ENCODE measurements at regions not wholly inside any gene's neighbourhood (a gene's known extent, or its start where the extent isn't known, plus 50 kb on each side); places are given as distances from the start of the nearest gene placed in this dataset.

GRCh38 chr14:29098656-29099055 lies 332.1 kb downstream of the FOXG1 start:
- Histone ChIP-seq H3K27ac (ENCODE audit: low read depth in 1 of 2, low read length in 1 of 2) (no peak overlapping the region), H3K4me3 (ENCODE audit: low read length in 2 of 2) (no peak overlapping the region), H3K36me3 (ENCODE audit: control insufficient read depth in 2 of 2, insufficient read depth in 2 of 2, low read length in 1 of 2) (no peaks in the 10 kb centered on the region), H3K9me3 (ENCODE audit: control insufficient read depth in 2 of 2, insufficient read depth in 1 of 2, low read length in 1 of 2) (no peaks in the 10 kb centered on the region), H3K4me1 (ENCODE audit: control insufficient read depth in 2 of 2, insufficient read depth in 2 of 2, low read length in 2 of 2) (no peaks in the 10 kb centered on the region), H3K27me3 (ENCODE audit: control insufficient read depth in 2 of 2, insufficient read depth in 1 of 2, low read length in 1 of 2) (no peaks in the 10 kb centered on the region)
- DNase-seq (ENCODE audit: low read depth in 6 of 9, low spot score in 9 of 9), result no peak
- WGBS, result 73% methylated on average over 4 of the region's 4 CpGs

- Histone ChIP-seq H3K4me1 (ENCODE audit: control insufficient read depth in 2 of 2, insufficient read depth in 2 of 2, low read length in 2 of 2) (no peaks in the 10 kb centered on the region), H3K27me3 (ENCODE audit: control insufficient read depth in 2 of 2, insufficient read depth in 1 of 2, low read length in 1 of 2) (no peaks in the 10 kb centered on the region), H3K9me3 (ENCODE audit: control insufficient read depth in 2 of 2, insufficient read depth in 1 of 2, low read length in 1 of 2) (no peaks in the 10 kb centered on the region), H3K4me3 (ENCODE audit: low read length in 2 of 2) (no peak overlapping the region), H3K36me3 (ENCODE audit: control insufficient read depth in 2 of 2, insufficient read depth in 2 of 2, low read length in 1 of 2) (no peaks in the 10 kb centered on the region), H3K27ac (ENCODE audit: low read depth in 1 of 2, low read length in 1 of 2) (no peak overlapping the region)
- no peak for DNase-seq (ENCODE audit: low read depth in 6 of 9, low spot score in 9 of 9)
- 94% methylated on average over 7 of the region's 7 CpGs for WGBS
Measured at GRCh38 chr14:29102266-29102665, 335.7 kb downstream of the FOXG1 start.

DNA sequence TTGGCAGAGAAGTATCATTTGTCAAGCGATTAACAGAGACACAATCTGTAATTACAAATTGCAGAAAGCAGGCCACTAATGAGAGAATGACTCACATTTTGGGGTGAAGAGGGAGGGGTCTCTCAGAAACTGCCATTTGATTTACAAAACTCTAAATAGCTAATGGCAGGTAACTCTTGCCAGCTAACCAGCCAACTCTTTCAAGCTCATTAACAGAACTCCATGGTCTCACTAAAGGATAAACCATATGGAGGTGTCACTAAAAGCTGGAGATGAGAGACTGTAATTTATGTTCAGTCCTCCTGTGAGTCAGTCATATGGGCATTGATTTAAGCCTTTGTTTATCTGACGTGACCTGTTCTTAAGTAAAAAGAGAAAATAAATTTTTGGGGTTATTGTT lies 336.4 kb downstream of the FOXG1 start:
- Histone ChIP-seq H3K4me1 (ENCODE audit: control insufficient read depth in 2 of 2, insufficient read depth in 2 of 2, low read length in 2 of 2) (no peaks in the 10 kb centered on the region), H3K9me3 (ENCODE audit: control insufficient read depth in 2 of 2, insufficient read depth in 1 of 2, low read length in 1 of 2) (no peaks in the 10 kb centered on the region), H3K27me3 (ENCODE audit: control insufficient read depth in 2 of 2, insufficient read depth in 1 of 2, low read length in 1 of 2) (no peaks in the 10 kb centered on the region), H3K36me3 (ENCODE audit: control insufficient read depth in 2 of 2, insufficient read depth in 2 of 2, low read length in 1 of 2) (no peaks in the 10 kb centered on the region), H3K27ac (ENCODE audit: low read depth in 1 of 2, low read length in 1 of 2) (no peak overlapping the region), H3K4me3 (ENCODE audit: low read length in 2 of 2) (no peak overlapping the region)
- 92% methylated on average over 2 of the region's 2 CpGs for WGBS
- no peak for DNase-seq (ENCODE audit: low read depth in 6 of 9, low spot score in 9 of 9)

GRCh38 chr14:29108908-29109307 lies 342.3 kb downstream of the FOXG1 start:
- Histone ChIP-seq H3K9me3 (ENCODE audit: control insufficient read depth in 2 of 2, insufficient read depth in 1 of 2, low read length in 1 of 2) (no peaks in the 10 kb centered on the region), H3K36me3 (ENCODE audit: control insufficient read depth in 2 of 2, insufficient read depth in 2 of 2, low read length in 1 of 2) (no peaks in the 10 kb centered on the region), H3K27me3 (ENCODE audit: control insufficient read depth in 2 of 2, insufficient read depth in 1 of 2, low read length in 1 of 2) (no peaks in the 10 kb centered on the region), H3K4me3 (ENCODE audit: low read length in 2 of 2) (no peak overlapping the region), H3K27ac (ENCODE audit: low read depth in 1 of 2, low read length in 1 of 2) (no peak overlapping the region), H3K4me1 (ENCODE audit: control insufficient read depth in 2 of 2, insufficient read depth in 2 of 2, low read length in 2 of 2) (no peaks in the 10 kb centered on the region)
- no peak for DNase-seq (ENCODE audit: low read depth in 6 of 9, low spot score in 9 of 9)
- 93% methylated on average over 1 of the region's 1 CpG for WGBS

- Histone ChIP-seq H3K36me3 (ENCODE audit: control insufficient read depth in 2 of 2, insufficient read depth in 2 of 2, low read length in 1 of 2) (no peaks in the 10 kb centered on the region), H3K4me3 (ENCODE audit: low read length in 2 of 2) (no peak overlapping the region), H3K27me3 (ENCODE audit: control insufficient read depth in 2 of 2, insufficient read depth in 1 of 2, low read length in 1 of 2) (no peaks in the 10 kb centered on the region), H3K27ac (ENCODE audit: low read depth in 1 of 2, low read length in 1 of 2) (no peak overlapping the region), H3K9me3 (ENCODE audit: control insufficient read depth in 2 of 2, insufficient read depth in 1 of 2, low read length in 1 of 2) (no peaks in the 10 kb centered on the region), H3K4me1 (ENCODE audit: control insufficient read depth in 2 of 2, insufficient read depth in 2 of 2, low read length in 2 of 2) (no peaks in the 10 kb centered on the region)
- WGBS, result 93% methylated on average over 1 of the region's 1 CpG
- DNase-seq (ENCODE audit: low read depth in 6 of 9, low spot score in 9 of 9), result no peak
Measured at GRCh38 chr14:29109589-29109988, 343.0 kb downstream of the FOXG1 start.

DNA sequence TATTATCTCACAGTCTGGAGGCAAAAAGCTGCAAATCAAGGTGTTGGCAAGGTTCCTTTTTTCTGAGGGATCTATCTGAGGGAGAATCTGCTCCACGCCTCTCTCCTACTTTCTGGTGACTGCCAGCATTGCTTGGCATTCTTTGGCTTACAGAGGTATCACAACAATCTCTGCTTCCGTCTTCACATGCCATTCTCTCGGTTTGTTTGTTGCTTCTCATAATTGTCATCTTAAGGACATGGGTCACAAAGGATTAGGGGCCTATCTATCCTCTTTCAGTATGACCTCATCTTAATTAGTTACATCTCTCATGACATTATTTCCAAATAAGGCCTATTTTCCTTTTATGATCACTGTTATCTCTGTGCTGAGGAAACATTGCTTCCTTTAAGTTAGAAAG lies 345.0 kb downstream of the FOXG1 start:
- no peaks in the 10 kb centered on the region for H3K9me3 ChIP-seq (ENCODE audit: control insufficient read depth in 2 of 2, insufficient read depth in 1 of 2, low read length in 1 of 2)
- no peak overlapping the region for H3K27ac ChIP-seq (ENCODE audit: low read depth in 1 of 2, low read length in 1 of 2)
- H3K36me3 ChIP-seq (ENCODE audit: control insufficient read depth in 2 of 2, insufficient read depth in 2 of 2, low read length in 1 of 2), result no peaks in the 10 kb centered on the region
- no peaks in the 10 kb centered on the region for H3K27me3 ChIP-seq (ENCODE audit: control insufficient read depth in 2 of 2, insufficient read depth in 1 of 2, low read length in 1 of 2)
- WGBS, result 69% methylated on average over 3 of the region's 3 CpGs
- no peak overlapping the region for H3K4me3 ChIP-seq (ENCODE audit: low read length in 2 of 2)
- no peak for DNase-seq (ENCODE audit: low read depth in 6 of 9, low spot score in 9 of 9)
- H3K4me1 ChIP-seq (ENCODE audit: control insufficient read depth in 2 of 2, insufficient read depth in 2 of 2, low read length in 2 of 2), result no peaks in the 10 kb centered on the region

GRCh38 chr14:29123017-29123416 lies 356.4 kb downstream of the FOXG1 start:
- no peak overlapping the region for H3K4me3 ChIP-seq (ENCODE audit: low read length in 2 of 2)
- H3K36me3 ChIP-seq (ENCODE audit: control insufficient read depth in 2 of 2, insufficient read depth in 2 of 2, low read length in 1 of 2), result no peaks in the 10 kb centered on the region
- DNase-seq (ENCODE audit: low read depth in 6 of 9, low spot score in 9 of 9), result no peak
- no peaks in the 10 kb centered on the region for H3K4me1 ChIP-seq (ENCODE audit: control insufficient read depth in 2 of 2, insufficient read depth in 2 of 2, low read length in 2 of 2)
- WGBS, result 87% methylated on average over 1 of the region's 1 CpG
- no peaks in the 10 kb centered on the region for H3K27me3 ChIP-seq (ENCODE audit: control insufficient read depth in 2 of 2, insufficient read depth in 1 of 2, low read length in 1 of 2)
- H3K9me3 ChIP-seq (ENCODE audit: control insufficient read depth in 2 of 2, insufficient read depth in 1 of 2, low read length in 1 of 2), result no peaks in the 10 kb centered on the region
- H3K27ac ChIP-seq (ENCODE audit: low read depth in 1 of 2, low read length in 1 of 2), result no peak overlapping the region

- DNase-seq (ENCODE audit: low read depth in 6 of 9, low spot score in 9 of 9), result no peak
- H3K27me3 ChIP-seq (ENCODE audit: control insufficient read depth in 2 of 2, insufficient read depth in 1 of 2, low read length in 1 of 2), result no peaks in the 10 kb centered on the region
- H3K36me3 ChIP-seq (ENCODE audit: control insufficient read depth in 2 of 2, insufficient read depth in 2 of 2, low read length in 1 of 2), result no peaks in the 10 kb centered on the region
- H3K27ac ChIP-seq (ENCODE audit: low read depth in 1 of 2, low read length in 1 of 2), result no peak overlapping the region
- no peak overlapping the region for H3K4me3 ChIP-seq (ENCODE audit: low read length in 2 of 2)
- H3K9me3 ChIP-seq (ENCODE audit: control insufficient read depth in 2 of 2, insufficient read depth in 1 of 2, low read length in 1 of 2), result no peaks in the 10 kb centered on the region
- no peaks in the 10 kb centered on the region for H3K4me1 ChIP-seq (ENCODE audit: control insufficient read depth in 2 of 2, insufficient read depth in 2 of 2, low read length in 2 of 2)
- WGBS, result 89% methylated on average over 4 of the region's 4 CpGs
Measured at GRCh38 chr14:29126361-29126760, 359.8 kb downstream of the FOXG1 start.

DNA sequence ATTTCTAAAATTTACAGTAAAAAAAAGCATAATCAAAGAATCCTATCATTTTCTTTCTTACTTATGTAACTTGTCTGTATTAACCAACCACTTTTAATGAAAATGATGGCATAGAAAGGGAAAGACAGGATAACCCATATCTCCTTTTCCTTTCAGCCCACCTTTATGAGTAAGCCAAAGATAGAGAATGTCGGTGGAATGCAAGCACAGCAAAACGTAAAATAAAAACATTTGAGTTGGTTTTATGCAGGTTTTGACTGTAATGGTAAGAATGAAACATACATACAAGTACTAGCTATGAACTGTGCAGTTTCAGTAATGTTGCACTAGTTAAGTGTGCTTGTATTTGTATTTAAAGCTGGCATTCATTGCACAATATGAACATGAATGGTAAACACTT lies 360.3 kb downstream of the FOXG1 start:
- no peaks in the 10 kb centered on the region for H3K27me3 ChIP-seq (ENCODE audit: control insufficient read depth in 2 of 2, insufficient read depth in 1 of 2, low read length in 1 of 2)
- 90% methylated on average over 2 of the region's 2 CpGs for WGBS

DNA sequence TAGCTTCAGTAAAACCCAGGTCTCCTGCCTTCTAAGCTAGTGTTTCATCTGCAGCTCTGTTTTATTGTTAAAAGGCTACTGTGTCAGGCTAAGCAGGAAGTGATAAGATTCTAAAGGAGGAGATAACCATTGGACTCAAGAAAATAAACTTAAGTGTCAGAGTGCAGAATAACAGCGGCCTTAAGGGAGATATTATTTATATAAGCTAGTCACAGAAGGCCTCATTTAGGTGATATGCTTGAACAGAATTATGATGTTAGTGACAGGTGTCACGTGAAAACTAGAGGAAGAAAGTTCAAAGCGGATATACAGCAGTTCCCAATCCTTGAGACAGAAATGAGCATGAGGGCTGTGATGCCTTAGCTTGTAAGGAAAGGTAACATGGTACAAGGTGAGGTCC lies 373.4 kb downstream of the FOXG1 start:
- 76% methylated on average over 3 of the region's 3 CpGs for WGBS
- no peak overlapping the region for H3K4me3 ChIP-seq (ENCODE audit: low read length in 2 of 2)
- DNase-seq (ENCODE audit: low read depth in 6 of 9, low spot score in 9 of 9), result no peak
- H3K9me3 ChIP-seq (ENCODE audit: control insufficient read depth in 2 of 2, insufficient read depth in 1 of 2, low read length in 1 of 2), result no peaks in the 10 kb centered on the region
- H3K27ac ChIP-seq (ENCODE audit: low read depth in 1 of 2, low read length in 1 of 2), result no peak overlapping the region
- H3K4me1 ChIP-seq (ENCODE audit: control insufficient read depth in 2 of 2, insufficient read depth in 2 of 2, low read length in 2 of 2), result no peaks in the 10 kb centered on the region
- H3K27me3 ChIP-seq (ENCODE audit: control insufficient read depth in 2 of 2, insufficient read depth in 1 of 2, low read length in 1 of 2), result no peaks in the 10 kb centered on the region
- H3K36me3 ChIP-seq (ENCODE audit: control insufficient read depth in 2 of 2, insufficient read depth in 2 of 2, low read length in 1 of 2), result no peaks in the 10 kb centered on the region

More for the DNA sequence above, 360.3 kb downstream of the FOXG1 start:
- no peak overlapping the region for H3K27ac ChIP-seq (ENCODE audit: low read depth in 1 of 2, low read length in 1 of 2)
- H3K4me1 ChIP-seq (ENCODE audit: control insufficient read depth in 2 of 2, insufficient read depth in 2 of 2, low read length in 2 of 2), result no peaks in the 10 kb centered on the region
- no peaks in the 10 kb centered on the region for H3K36me3 ChIP-seq (ENCODE audit: control insufficient read depth in 2 of 2, insufficient read depth in 2 of 2, low read length in 1 of 2)
- no peak overlapping the region for H3K4me3 ChIP-seq (ENCODE audit: low read length in 2 of 2)
- no peaks in the 10 kb centered on the region for H3K9me3 ChIP-seq (ENCODE audit: control insufficient read depth in 2 of 2, insufficient read depth in 1 of 2, low read length in 1 of 2)
- DNase-seq (ENCODE audit: low read depth in 6 of 9, low spot score in 9 of 9), result no peak

Measured in thymus (tissue), 11 donors.